WTC11 (cell line): ENCODE measurements at regions not wholly inside any gene's neighbourhood (a gene's known extent, or its start where the extent isn't known, plus 50 kb on each side); places are given as distances from the start of the nearest gene placed in this dataset.

Source experiments
- ATAC-seq: fragments of 200-7000 bp; cut with Tn5 transposase; 2 replicates; pipeline ENCODE4 v1.10.0; 2021; ENCODE audit warnings: mild to moderate bottlenecking, moderate library complexity
- CTCF ChIA-PET: fragments of 300-600 bp; sonication (Branson Sonifier 250); formaldehyde crosslinking; loops from one replicate; lab custom pipeline; 2021; ENCODE audit warnings: antibody characterized with exemption; lab: Charles Lee
- POLR2A ChIA-PET: fragments of 350-600 bp; sonication (Branson Sonifier 250); formaldehyde crosslinking; loops from one replicate; lab custom pipeline; 2021; ENCODE audit warnings: antibody characterized with exemption; lab: Charles Lee
- DNase-seq: peaks from one replicate; pipeline ENCODE4 v3.0.0; 2021; ENCODE audit warnings: low spot score
- H3K27ac Mint-ChIP-seq: 2 replicates; pipeline ENCODE4 v1.8.0; 2021; ENCODE audit warnings: mixed read lengths
- H3K27me3 Mint-ChIP-seq: 2 replicates; pipeline ENCODE4 v1.8.0; 2021; ENCODE audit warnings: low read depth, mild to moderate bottlenecking, moderate library complexity, mixed read lengths
- H3K36me3 Mint-ChIP-seq: 2 replicates; pipeline ENCODE4 v1.8.0; 2021; ENCODE audit warnings: mixed read lengths
- H3K4me1 Mint-ChIP-seq: 2 replicates; pipeline ENCODE4 v1.8.0; 2022; ENCODE audit warnings: mixed read lengths
- H3K4me3 Mint-ChIP-seq: 2 replicates; pipeline ENCODE4 v1.8.0; 2021; ENCODE audit warnings: mild to moderate bottlenecking, moderate library complexity, mixed read lengths
- H3K9me3 Mint-ChIP-seq: 2 replicates; pipeline ENCODE4 v1.8.0; 2021; ENCODE audit warnings: mixed read lengths
- ATF1 ChIP-seq: sonication (generic); formaldehyde crosslinking; IDR thresholded peaks from 2 replicates; pipeline ENCODE4 v1.8.1; 2023; ENCODE audit warnings: mild to moderate bottlenecking, moderate library complexity, missing genetic modification reagents
- FOXK1 ChIP-seq: sonication (generic); formaldehyde crosslinking; IDR thresholded peaks from 2 replicates; pipeline ENCODE4 v1.8.0; 2022; ENCODE audit warnings: mild to moderate bottlenecking, moderate library complexity, missing genetic modification reagents
- GTF2I ChIP-seq: fragments of 250-450 bp; sonication (Bioruptor Pico); conservative IDR thresholded peaks from 2 replicates; pipeline ENCODE4 v1.4.0; 2021; ENCODE audit warnings: mild to moderate bottlenecking
- NR1H2 ChIP-seq: sonication (generic); formaldehyde crosslinking; IDR thresholded peaks from 2 replicates; pipeline ENCODE4 v1.9.0; 2021; ENCODE audit warnings: mild to moderate bottlenecking, moderate library complexity, missing genetic modification reagents
- NR3C1 ChIP-seq: sonication (generic); formaldehyde crosslinking; conservative IDR thresholded peaks from 2 replicates; pipeline ENCODE4 v1.8.1; 2023; ENCODE audit warnings: low read depth, mild to moderate bottlenecking, missing genetic modification reagents
- TEAD1 ChIP-seq: sonication (generic); formaldehyde crosslinking; IDR thresholded peaks from 2 replicates; pipeline ENCODE4 v1.8.0; 2022; ENCODE audit warnings: mild to moderate bottlenecking, missing genetic modification reagents
- TEAD4 ChIP-seq: sonication (generic); formaldehyde crosslinking; IDR thresholded peaks from 2 replicates; pipeline ENCODE4 v1.8.0; 2022; ENCODE audit warnings: mild to moderate bottlenecking, missing genetic modification reagents
- ZNF317 ChIP-seq: sonication (generic); formaldehyde crosslinking; IDR thresholded peaks from 2 replicates; pipeline ENCODE4 v1.8.1; 2023; ENCODE audit warnings: low read depth, mild to moderate bottlenecking, moderate library complexity, missing genetic modification reagents, borderline replicate concordance
- ZNF423 ChIP-seq: fragments of 250-450 bp; sonication (Bioruptor Pico); IDR thresholded peaks from 2 replicates; pipeline ENCODE4 v2.1.2; 2022; ENCODE audit warnings: mild to moderate bottlenecking, moderate library complexity
- TF ChIP-seq, protein P1 (sequence below): sonication (generic); formaldehyde crosslinking; conservative IDR thresholded peaks from 2 replicates; pipeline ENCODE4 v1.8.1; 2022; ENCODE audit warnings: mild to moderate bottlenecking, missing genetic modification reagents
- TF ChIP-seq, protein P2 (sequence below): sonication (generic); formaldehyde crosslinking; IDR thresholded peaks from 2 replicates; pipeline ENCODE4 v1.8.0; 2023; ENCODE audit warnings: missing genetic modification reagents, mild to moderate bottlenecking, borderline replicate concordance
- TF ChIP-seq, protein P3 (sequence below): fragments of 250-450 bp; sonication (Bioruptor Pico); IDR thresholded peaks from 2 replicates; pipeline ENCODE4 v1.9.0; 2021; ENCODE audit warnings: mild to moderate bottlenecking, borderline replicate concordance
- TF ChIP-seq, protein P4 (sequence below): sonication (generic); formaldehyde crosslinking; IDR thresholded peaks from 2 replicates; pipeline ENCODE4 v1.8.1; 2022; ENCODE audit warnings: mild to moderate bottlenecking, missing genetic modification reagents, moderate library complexity, borderline replicate concordance
- TF ChIP-seq, protein P5 (sequence below): sonication (generic); formaldehyde crosslinking; IDR thresholded peaks from 2 replicates; pipeline ENCODE4 v1.8.1; 2022; ENCODE audit warnings: low read depth, mild to moderate bottlenecking, moderate library complexity, missing genetic modification reagents, borderline replicate concordance
- TF ChIP-seq, protein P6 (sequence below): sonication (generic); formaldehyde crosslinking; IDR thresholded peaks from 2 replicates; pipeline ENCODE4 v1.8.0; 2022; ENCODE audit warnings: missing genetic modification reagents
- TF ChIP-seq, protein P7 (sequence below): sonication (generic); formaldehyde crosslinking; IDR thresholded peaks from 2 replicates; pipeline ENCODE4 v1.8.1; 2023; ENCODE audit warnings: mild to moderate bottlenecking, missing genetic modification reagents
- TF ChIP-seq, protein P8 (sequence below): sonication (generic); formaldehyde crosslinking; IDR thresholded peaks from 2 replicates; pipeline ENCODE4 v1.8.1; 2022; ENCODE audit warnings: low read depth, missing genetic modification reagents, borderline replicate concordance

DNA sequence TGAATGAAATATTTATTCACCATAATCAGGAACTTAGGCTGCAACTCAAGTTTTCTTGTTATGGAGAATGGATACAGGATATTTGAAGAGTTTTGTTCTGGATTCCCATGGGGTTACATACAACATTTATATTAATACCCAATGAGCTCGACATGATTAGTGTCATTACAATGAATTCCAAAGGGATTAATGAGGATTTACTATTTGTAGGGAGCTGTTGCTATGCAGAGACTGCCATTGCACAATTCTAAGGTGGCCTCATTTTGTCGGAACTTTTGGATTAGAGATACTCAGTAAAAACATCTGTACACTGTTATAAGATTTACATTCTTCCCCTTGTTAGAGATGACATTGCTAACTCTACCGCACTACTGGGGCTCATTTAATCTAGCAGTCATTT lies 586.8 kb upstream of the MAP3K7 start (continued):
- TF ChIP-seq, protein P1, sequence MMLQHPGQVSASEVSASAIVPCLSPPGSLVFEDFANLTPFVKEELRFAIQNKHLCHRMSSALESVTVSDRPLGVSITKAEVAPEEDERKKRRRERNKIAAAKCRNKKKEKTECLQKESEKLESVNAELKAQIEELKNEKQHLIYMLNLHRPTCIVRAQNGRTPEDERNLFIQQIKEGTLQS (CRISPR knock-in tag): no peak

DNA sequence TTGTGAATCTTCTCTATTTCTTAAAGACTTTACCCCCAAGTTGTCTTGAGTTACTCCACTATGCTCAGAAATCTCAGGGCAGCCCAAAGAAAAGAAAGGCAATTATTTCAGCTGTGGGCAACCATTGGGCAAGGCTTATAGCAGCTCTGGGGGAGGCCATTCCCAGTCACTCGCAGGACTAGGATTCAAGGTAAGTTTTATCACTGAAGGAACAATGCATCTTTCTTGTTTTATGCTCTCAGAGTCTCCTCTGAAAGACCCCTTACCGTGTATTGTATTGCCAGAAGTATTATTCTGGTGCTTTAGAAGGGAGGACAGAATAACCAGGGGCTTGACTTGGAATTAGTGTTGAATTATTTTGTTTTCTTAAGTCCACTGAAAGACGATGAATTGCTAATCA lies 586.3 kb upstream of the MAP3K7 start:
- peaks cover 64% of the 10 kb centered on the region for H3K4me1 Mint-ChIP-seq
- H3K27ac Mint-ChIP-seq: no peak overlapping the region
- H3K4me3 Mint-ChIP-seq: no peak overlapping the region
- no peaks in the 10 kb centered on the region for H3K36me3 Mint-ChIP-seq
- ATAC-seq (no peak), DNase-seq (no peak)
- no peaks in the 10 kb centered on the region for H3K27me3 Mint-ChIP-seq
- CTCF ChIA-PET: interaction anchor here (0.6 kb wide), 1 partner anchor 464 kb away, joined by 4 read pairs; no protein-coding TSS in a partner anchor
- no peaks in the 10 kb centered on the region for H3K9me3 Mint-ChIP-seq
- POLR2A ChIA-PET: no interaction called here
- TF ChIP-seq, protein P2, sequence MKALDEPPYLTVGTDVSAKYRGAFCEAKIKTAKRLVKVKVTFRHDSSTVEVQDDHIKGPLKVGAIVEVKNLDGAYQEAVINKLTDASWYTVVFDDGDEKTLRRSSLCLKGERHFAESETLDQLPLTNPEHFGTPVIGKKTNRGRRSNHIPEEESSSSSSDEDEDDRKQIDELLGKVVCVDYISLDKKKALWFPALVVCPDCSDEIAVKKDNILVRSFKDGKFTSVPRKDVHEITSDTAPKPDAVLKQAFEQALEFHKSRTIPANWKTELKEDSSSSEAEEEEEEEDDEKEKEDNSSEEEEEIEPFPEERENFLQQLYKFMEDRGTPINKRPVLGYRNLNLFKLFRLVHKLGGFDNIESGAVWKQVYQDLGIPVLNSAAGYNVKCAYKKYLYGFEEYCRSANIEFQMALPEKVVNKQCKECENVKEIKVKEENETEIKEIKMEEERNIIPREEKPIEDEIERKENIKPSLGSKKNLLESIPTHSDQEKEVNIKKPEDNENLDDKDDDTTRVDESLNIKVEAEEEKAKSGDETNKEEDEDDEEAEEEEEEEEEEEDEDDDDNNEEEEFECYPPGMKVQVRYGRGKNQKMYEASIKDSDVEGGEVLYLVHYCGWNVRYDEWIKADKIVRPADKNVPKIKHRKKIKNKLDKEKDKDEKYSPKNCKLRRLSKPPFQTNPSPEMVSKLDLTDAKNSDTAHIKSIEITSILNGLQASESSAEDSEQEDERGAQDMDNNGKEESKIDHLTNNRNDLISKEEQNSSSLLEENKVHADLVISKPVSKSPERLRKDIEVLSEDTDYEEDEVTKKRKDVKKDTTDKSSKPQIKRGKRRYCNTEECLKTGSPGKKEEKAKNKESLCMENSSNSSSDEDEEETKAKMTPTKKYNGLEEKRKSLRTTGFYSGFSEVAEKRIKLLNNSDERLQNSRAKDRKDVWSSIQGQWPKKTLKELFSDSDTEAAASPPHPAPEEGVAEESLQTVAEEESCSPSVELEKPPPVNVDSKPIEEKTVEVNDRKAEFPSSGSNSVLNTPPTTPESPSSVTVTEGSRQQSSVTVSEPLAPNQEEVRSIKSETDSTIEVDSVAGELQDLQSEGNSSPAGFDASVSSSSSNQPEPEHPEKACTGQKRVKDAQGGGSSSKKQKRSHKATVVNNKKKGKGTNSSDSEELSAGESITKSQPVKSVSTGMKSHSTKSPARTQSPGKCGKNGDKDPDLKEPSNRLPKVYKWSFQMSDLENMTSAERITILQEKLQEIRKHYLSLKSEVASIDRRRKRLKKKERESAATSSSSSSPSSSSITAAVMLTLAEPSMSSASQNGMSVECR (CRISPR knock-in tag): no peak
- TF ChIP-seq GTF2I (CRISPR knock-in tag): no peak
- TF ChIP-seq ZNF423: no peak
- TF ChIP-seq TEAD1: no peak
- TF ChIP-seq, protein P3, sequence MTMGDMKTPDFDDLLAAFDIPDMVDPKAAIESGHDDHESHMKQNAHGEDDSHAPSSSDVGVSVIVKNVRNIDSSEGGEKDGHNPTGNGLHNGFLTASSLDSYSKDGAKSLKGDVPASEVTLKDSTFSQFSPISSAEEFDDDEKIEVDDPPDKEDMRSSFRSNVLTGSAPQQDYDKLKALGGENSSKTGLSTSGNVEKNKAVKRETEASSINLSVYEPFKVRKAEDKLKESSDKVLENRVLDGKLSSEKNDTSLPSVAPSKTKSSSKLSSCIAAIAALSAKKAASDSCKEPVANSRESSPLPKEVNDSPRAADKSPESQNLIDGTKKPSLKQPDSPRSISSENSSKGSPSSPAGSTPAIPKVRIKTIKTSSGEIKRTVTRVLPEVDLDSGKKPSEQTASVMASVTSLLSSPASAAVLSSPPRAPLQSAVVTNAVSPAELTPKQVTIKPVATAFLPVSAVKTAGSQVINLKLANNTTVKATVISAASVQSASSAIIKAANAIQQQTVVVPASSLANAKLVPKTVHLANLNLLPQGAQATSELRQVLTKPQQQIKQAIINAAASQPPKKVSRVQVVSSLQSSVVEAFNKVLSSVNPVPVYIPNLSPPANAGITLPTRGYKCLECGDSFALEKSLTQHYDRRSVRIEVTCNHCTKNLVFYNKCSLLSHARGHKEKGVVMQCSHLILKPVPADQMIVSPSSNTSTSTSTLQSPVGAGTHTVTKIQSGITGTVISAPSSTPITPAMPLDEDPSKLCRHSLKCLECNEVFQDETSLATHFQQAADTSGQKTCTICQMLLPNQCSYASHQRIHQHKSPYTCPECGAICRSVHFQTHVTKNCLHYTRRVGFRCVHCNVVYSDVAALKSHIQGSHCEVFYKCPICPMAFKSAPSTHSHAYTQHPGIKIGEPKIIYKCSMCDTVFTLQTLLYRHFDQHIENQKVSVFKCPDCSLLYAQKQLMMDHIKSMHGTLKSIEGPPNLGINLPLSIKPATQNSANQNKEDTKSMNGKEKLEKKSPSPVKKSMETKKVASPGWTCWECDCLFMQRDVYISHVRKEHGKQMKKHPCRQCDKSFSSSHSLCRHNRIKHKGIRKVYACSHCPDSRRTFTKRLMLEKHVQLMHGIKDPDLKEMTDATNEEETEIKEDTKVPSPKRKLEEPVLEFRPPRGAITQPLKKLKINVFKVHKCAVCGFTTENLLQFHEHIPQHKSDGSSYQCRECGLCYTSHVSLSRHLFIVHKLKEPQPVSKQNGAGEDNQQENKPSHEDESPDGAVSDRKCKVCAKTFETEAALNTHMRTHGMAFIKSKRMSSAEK (CRISPR knock-in tag): no peak
- TF ChIP-seq TEAD4 (CRISPR knock-in tag): no peak
- no peak for TF ChIP-seq FOXK1 (CRISPR knock-in tag)
- TF ChIP-seq, protein P4, sequence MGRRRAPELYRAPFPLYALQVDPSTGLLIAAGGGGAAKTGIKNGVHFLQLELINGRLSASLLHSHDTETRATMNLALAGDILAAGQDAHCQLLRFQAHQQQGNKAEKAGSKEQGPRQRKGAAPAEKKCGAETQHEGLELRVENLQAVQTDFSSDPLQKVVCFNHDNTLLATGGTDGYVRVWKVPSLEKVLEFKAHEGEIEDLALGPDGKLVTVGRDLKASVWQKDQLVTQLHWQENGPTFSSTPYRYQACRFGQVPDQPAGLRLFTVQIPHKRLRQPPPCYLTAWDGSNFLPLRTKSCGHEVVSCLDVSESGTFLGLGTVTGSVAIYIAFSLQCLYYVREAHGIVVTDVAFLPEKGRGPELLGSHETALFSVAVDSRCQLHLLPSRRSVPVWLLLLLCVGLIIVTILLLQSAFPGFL (CRISPR knock-in tag): no peak
- TF ChIP-seq, protein P5, sequence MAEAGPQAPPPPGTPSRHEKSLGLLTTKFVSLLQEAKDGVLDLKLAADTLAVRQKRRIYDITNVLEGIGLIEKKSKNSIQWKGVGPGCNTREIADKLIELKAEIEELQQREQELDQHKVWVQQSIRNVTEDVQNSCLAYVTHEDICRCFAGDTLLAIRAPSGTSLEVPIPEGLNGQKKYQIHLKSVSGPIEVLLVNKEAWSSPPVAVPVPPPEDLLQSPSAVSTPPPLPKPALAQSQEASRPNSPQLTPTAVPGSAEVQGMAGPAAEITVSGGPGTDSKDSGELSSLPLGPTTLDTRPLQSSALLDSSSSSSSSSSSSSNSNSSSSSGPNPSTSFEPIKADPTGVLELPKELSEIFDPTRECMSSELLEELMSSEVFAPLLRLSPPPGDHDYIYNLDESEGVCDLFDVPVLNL: no peak
- TF ChIP-seq, protein P6, sequence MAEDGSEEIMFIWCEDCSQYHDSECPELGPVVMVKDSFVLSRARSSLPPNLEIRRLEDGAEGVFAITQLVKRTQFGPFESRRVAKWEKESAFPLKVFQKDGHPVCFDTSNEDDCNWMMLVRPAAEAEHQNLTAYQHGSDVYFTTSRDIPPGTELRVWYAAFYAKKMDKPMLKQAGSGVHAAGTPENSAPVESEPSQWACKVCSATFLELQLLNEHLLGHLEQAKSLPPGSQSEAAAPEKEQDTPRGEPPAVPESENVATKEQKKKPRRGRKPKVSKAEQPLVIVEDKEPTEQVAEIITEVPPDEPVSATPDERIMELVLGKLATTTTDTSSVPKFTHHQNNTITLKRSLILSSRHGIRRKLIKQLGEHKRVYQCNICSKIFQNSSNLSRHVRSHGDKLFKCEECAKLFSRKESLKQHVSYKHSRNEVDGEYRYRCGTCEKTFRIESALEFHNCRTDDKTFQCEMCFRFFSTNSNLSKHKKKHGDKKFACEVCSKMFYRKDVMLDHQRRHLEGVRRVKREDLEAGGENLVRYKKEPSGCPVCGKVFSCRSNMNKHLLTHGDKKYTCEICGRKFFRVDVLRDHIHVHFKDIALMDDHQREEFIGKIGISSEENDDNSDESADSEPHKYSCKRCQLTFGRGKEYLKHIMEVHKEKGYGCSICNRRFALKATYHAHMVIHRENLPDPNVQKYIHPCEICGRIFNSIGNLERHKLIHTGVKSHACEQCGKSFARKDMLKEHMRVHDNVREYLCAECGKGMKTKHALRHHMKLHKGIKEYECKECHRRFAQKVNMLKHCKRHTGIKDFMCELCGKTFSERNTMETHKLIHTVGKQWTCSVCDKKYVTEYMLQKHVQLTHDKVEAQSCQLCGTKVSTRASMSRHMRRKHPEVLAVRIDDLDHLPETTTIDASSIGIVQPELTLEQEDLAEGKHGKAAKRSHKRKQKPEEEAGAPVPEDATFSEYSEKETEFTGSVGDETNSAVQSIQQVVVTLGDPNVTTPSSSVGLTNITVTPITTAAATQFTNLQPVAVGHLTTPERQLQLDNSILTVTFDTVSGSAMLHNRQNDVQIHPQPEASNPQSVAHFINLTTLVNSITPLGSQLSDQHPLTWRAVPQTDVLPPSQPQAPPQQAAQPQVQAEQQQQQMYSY (CRISPR knock-in tag): no peak
- TF ChIP-seq, protein P7, sequence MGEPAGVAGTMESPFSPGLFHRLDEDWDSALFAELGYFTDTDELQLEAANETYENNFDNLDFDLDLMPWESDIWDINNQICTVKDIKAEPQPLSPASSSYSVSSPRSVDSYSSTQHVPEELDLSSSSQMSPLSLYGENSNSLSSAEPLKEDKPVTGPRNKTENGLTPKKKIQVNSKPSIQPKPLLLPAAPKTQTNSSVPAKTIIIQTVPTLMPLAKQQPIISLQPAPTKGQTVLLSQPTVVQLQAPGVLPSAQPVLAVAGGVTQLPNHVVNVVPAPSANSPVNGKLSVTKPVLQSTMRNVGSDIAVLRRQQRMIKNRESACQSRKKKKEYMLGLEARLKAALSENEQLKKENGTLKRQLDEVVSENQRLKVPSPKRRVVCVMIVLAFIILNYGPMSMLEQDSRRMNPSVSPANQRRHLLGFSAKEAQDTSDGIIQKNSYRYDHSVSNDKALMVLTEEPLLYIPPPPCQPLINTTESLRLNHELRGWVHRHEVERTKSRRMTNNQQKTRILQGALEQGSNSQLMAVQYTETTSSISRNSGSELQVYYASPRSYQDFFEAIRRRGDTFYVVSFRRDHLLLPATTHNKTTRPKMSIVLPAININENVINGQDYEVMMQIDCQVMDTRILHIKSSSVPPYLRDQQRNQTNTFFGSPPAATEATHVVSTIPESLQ (CRISPR knock-in tag): no peak
- no peak for TF ChIP-seq ZNF317 (CRISPR knock-in tag)
- no peak for TF ChIP-seq NR3C1
- TF ChIP-seq ATF1 (CRISPR knock-in tag): no peak
- no peak for TF ChIP-seq NR1H2 (CRISPR knock-in tag)
- TF ChIP-seq, protein P8, sequence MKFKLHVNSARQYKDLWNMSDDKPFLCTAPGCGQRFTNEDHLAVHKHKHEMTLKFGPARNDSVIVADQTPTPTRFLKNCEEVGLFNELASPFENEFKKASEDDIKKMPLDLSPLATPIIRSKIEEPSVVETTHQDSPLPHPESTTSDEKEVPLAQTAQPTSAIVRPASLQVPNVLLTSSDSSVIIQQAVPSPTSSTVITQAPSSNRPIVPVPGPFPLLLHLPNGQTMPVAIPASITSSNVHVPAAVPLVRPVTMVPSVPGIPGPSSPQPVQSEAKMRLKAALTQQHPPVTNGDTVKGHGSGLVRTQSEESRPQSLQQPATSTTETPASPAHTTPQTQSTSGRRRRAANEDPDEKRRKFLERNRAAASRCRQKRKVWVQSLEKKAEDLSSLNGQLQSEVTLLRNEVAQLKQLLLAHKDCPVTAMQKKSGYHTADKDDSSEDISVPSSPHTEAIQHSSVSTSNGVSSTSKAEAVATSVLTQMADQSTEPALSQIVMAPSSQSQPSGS (CRISPR knock-in tag): no peak
